ENCODE measurements at regions not wholly inside any gene's neighbourhood (a gene's known extent, or its start where the extent isn't known, plus 50 kb on each side); places are given as distances from the start of the nearest gene placed in this dataset.

GRCh38 chr4:137468836-137469235, 63.5 kb downstream of the PCDH18 start:
- intact Hi-C loops (cut with DNase I): no loop called here
- no peak for TF ChIP-seq POLR2A (IDR thresholded peaks at IDR 0.05)
- no peaks in the 10 kb centered on the region for H3K9me3 ChIP-seq (replicated peaks in 1 of 3)
- H3K27ac ChIP-seq: no peak overlapping the region
- H3K36me3 ChIP-seq (replicated peaks in 1 of 2): no peaks in the 10 kb centered on the region
- DNase-seq: no peak
- H3K27me3 ChIP-seq: no peaks in the 10 kb centered on the region
- no peaks in the 10 kb centered on the region for H3K4me1 ChIP-seq (replicated peaks in 1 of 2)
- no peak overlapping the region for H3K4me3 ChIP-seq
- WGBS, 4 donors: 77 to 93% (median 91%) methylated on average over 3 of the region's 3 CpGs

- Histone ChIP-seq H3K27me3 (no peaks in the 10 kb centered on the region), H3K9me3 (replicated peaks in 1 of 3) (no peaks in the 10 kb centered on the region), H3K36me3 (replicated peaks in 1 of 2) (no peaks in the 10 kb centered on the region), H3K27ac (no peak overlapping the region), H3K4me1 (replicated peaks in 1 of 2) (no peaks in the 10 kb centered on the region), H3K4me3 (no peak overlapping the region)
- intact Hi-C loops (cut with DNase I): no loop called here
- DNase-seq: no peak
- TF ChIP-seq POLR2A (IDR thresholded peaks at IDR 0.05) (no peak), CTCF (IDR thresholded peaks at IDR 0.05) (no peak)
These were observed 64.8 kb downstream of the PCDH18 start for GRCh38 chr4:137467537-137467936.

GRCh38 chr4:137463377-137464003, 68.8 kb downstream of the PCDH18 start:
- TF ChIP-seq CTCF (IDR thresholded peaks at IDR 0.05) (no peak), POLR2A (IDR thresholded peaks at IDR 0.05) (no peak)
- Histone ChIP-seq H3K4me1 (replicated peaks in 1 of 2) (no peaks in the 10 kb centered on the region), H3K9me3 (replicated peaks in 1 of 3) (no peaks in the 10 kb centered on the region), H3K27ac (no peak overlapping the region), H3K27me3 (no peaks in the 10 kb centered on the region), H3K36me3 (replicated peaks in 1 of 2) (no peaks in the 10 kb centered on the region), H3K4me3 (no peak overlapping the region)
- intact Hi-C loops (cut with DNase I): no loop called here
- 88 to 100% (median 95%) methylated on average over 1 of the region's 1 CpG for WGBS, 4 donors
- no peak for DNase-seq

- no peak for DNase-seq
- WGBS, 4 donors: 70 to 78% (median 74%) methylated on average over 5 of the region's 5 CpGs
- no peak overlapping the region for H3K4me3 ChIP-seq
- intact Hi-C loops (cut with DNase I): no loop called here
- H3K27ac ChIP-seq: no peak overlapping the region
- no peak for TF ChIP-seq POLR2A (IDR thresholded peaks at IDR 0.05)
- TF ChIP-seq CTCF (IDR thresholded peaks at IDR 0.05): no peak
- H3K27me3 ChIP-seq: no peaks in the 10 kb centered on the region
- H3K9me3 ChIP-seq (replicated peaks in 1 of 3): no peaks in the 10 kb centered on the region
- no peaks in the 10 kb centered on the region for H3K4me1 ChIP-seq (replicated peaks in 1 of 2)
- no peaks in the 10 kb centered on the region for H3K36me3 ChIP-seq (replicated peaks in 1 of 2)
These were observed 76.5 kb downstream of the PCDH18 start for GRCh38 chr4:137455647-137456321.

GRCh38 chr4:137454767-137455166, 77.5 kb downstream of the PCDH18 start:
- no peak for TF ChIP-seq CTCF (IDR thresholded peaks at IDR 0.05)
- no peak for TF ChIP-seq POLR2A (IDR thresholded peaks at IDR 0.05)

More at GRCh38 chr4:137454767-137455166, 77.5 kb downstream of the PCDH18 start:
- Histone ChIP-seq H3K27ac (no peak overlapping the region), H3K27me3 (no peaks in the 10 kb centered on the region), H3K4me1 (replicated peaks in 1 of 2) (no peaks in the 10 kb centered on the region), H3K9me3 (replicated peaks in 1 of 3) (no peaks in the 10 kb centered on the region), H3K4me3 (no peak overlapping the region), H3K36me3 (replicated peaks in 1 of 2) (no peaks in the 10 kb centered on the region)
- DNase-seq: no peak
- intact Hi-C loops (cut with DNase I): no loop called here
